ENCODE measurements at regions not wholly inside any gene's neighbourhood (a gene's known extent, or its start where the extent isn't known, plus 50 kb on each side); places are given as distances from the start of the nearest gene placed in this dataset.
"Not testable (repeated sequence)": the region's sequence is repeated elsewhere in the genome, so short reads cannot be mapped to it uniquely, and the experiment has no call there.

DNA sequence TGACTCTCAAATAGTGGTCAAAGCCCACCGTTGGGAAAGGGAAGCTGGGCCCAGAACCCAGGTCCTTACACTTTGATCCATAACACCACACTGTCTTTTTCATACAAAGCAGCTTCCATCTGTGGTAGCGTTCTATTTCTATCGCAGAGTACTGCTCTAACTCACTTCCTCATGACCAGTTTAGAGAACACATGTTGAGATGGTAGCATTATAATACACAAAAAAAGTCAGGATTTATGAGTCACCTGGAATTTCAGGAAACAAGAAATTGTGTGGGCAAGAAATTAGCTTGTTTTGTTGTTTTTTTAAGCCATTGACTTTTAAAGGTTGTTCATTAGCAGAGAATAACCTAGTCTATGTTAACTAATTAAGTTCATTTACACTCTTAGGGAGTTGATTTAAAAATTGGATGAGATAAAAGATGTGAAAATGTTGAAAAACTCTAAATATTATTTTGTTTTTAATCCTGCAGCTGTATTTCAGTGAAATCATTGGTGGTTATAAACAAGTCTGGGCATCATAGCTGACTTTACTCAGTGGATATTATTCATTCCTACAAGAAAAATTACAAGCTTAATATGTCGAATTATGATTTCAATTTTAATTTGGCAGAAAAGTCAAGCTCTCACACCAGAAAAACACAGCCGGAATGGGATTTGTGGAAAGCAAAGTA lies 1011.1 kb upstream of the HS3ST1 start:
- no peak for DNase-seq

DNA sequence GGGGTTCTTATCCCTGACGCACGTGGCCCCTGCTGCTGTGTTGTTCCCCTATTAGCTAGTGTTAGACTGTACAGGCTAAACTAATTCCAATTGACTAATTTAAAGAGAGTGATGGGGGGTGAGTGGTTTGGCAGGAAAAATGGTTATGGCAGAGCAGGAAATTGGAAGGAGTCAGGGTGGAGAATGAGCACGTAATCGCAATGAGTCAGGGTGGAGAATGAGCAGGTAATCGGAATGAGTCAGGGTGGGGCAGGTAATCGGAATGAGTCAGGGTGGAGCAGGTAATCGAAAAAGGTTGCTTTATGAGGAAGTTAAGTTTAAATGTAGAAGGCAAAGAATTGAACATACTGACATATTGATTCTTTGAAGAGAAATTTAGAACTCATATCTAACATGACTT lies 1002.6 kb upstream of the HS3ST1 start:
- not testable (repeated sequence) for DNase-seq

DNA sequence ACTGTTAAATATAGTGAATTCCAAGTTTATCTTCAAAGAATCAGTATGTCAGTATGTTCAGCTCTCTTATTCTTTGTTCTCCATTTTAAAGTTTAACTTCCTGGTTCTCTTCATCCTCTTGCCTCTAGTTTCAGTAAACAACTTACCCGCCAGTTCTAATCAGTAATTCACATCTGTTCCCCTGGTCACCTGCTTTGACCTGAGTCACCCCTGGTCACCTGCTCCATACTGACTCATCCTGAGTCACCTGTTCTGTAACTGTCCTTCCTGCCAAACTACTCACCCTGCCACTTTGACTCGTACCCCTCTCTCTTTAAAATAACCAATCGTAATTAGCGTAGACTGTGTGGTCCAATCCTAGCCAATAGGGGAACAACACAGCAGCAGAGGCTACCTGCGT lies 992.7 kb upstream of the HS3ST1 start:
- DNase-seq = no peak

DNA sequence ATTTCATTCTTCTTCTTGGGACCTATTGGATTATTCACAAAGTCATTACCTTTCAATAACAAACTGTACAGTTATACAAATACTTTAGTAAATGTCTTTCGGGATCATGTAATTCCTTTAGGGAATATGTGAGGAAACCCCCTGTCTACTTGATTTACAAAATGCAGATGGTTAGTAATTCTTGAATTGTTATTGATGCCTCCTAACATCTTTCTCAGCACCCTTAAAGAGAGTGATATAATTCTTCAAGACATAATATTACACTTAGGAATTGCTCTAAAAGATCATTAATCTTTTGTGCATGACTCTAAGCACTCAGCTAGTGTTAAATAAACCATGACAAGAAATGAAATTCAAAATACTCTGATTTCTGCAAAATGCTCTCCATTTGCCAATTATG lies 988.1 kb upstream of the HS3ST1 start:
- no peak for DNase-seq

DNA sequence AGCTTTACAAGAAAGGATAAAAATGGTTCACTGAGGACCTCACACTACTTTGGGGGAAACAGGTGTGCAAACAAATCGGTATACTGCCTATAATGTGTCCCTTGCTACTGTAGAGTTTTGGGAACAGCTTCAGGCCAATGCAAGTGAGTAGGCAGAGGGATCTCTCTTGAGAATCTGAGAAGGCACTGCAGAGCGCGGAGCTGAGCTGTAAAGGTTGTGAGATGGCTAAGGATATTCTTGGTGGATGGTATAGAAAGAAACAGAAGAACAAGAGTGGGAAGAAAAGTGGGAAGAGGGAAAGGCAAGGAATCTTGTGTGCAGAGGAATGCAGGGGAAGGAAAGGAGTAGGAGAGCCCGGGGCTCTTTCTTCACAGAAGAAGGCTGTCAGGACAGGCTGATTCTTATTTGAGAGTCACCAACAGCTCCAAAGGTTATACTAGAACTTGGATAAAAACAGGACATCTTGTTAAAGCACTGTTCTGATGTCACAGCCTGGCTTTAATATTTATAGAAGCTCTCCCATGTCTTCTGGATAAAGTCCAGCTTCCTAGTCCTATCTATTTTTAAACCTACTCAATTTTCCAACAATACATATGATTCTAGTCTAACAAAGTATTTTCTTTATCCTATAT lies 985.6 kb upstream of the HS3ST1 start:
- no peak for DNase-seq

DNA sequence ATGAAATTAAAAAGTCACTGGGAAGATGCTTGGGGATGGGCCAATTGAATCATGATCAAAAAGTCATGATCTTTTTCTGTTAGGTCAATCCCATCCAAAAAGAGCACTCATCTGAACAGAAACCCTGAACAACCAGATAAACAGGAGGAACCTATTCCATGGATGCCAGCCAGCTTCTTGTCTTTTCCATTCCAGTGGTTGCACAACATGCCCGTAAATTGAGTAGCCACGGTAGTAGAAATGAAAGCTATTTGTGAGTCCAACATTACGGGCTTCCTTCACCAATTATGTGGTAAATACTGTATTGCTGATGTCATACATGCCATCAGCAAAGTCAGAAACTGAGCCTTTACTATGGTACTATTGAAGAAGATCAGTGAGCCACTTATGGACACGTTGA lies 982.4 kb upstream of the HS3ST1 start:
- DNase-seq = no peak

DNA sequence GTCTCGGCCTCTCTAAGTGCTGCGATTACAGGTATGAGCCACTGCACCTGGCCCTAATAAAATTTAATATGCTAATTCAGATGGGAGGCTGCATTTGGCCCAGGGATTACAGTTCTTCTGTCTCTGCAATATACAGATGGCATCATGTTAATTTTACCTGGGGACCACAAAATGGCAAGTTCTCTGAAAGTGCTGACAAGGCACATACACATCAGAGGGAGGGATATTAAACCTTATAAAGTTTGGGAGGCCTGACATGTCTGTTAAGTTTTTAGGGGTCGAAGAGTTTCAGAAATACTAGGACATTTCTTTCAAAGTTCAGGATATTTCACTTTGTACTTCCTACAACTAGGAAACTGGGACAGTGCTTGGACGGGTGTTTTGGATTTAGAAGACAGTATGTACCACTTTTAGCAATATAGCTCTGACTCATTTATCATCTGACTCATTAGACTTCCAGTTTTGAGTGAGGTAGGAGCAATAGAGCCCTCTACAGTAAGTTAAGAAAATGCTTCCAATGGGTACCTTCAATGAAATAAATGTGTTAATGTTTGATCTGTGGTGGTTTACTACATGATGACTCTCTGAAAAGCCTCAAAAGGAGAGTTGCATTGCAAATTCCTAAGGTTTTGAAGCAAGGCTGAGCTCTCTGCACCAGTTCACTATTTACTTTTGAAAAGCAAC lies 981.0 kb upstream of the HS3ST1 start:
- no peak for DNase-seq

DNA sequence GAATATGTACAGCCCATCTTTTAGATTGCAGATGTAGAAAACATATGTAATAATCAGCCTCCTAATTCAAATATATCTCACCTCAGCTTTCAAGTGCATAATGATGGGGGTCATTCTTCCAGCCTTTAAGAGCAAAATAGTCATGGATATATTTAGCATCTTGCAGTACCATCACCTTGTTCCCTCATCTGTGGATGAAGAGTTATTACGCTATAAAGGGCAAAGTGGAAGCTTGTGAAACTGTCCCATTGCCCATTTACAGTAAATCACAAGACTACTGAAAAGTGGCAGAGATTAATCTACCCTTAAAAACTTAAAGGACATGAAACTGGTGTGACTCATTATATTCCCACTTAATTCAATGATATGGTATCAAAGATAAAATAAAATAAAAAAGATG lies 979.7 kb upstream of the HS3ST1 start:
- DNase-seq = no peak

DNA sequence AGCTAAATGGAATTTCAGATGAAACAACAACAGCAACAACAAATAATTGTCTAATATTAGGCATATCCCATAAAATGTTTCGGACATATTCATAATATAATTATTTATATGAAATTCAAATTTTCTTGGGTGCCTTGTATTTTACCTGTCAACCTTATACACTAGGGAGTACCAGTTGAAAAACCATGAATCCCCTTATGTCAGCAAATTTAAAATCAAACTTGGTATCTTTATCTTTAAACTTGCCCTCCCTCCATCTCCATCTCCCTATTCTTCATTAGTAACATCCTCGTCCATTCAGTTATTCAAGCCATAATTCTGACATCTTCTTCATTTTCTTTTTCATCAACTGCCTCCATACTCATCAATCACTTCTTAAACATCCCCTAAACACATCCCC lies 974.5 kb upstream of the HS3ST1 start:
- no peak for DNase-seq

DNA sequence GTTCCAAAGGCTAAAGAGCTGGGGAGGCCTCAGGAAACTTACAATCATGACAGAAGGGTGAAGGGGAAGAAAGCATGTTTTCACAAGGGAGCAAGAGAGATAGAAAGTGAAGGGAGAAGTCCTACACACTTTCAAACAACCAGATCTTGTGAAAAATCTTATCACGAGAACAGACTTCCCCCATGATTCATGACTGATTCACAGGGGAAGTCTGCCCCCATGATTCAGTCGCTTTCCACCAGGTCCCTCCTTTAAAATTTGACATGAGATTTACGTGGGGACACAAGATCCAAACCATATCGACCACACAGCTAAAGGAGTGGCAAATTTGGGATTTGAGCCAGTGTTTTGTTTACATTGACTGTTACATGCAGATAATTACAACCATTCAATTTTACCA lies 971.1 kb upstream of the HS3ST1 start:
- DNase-seq = no peak

DNA sequence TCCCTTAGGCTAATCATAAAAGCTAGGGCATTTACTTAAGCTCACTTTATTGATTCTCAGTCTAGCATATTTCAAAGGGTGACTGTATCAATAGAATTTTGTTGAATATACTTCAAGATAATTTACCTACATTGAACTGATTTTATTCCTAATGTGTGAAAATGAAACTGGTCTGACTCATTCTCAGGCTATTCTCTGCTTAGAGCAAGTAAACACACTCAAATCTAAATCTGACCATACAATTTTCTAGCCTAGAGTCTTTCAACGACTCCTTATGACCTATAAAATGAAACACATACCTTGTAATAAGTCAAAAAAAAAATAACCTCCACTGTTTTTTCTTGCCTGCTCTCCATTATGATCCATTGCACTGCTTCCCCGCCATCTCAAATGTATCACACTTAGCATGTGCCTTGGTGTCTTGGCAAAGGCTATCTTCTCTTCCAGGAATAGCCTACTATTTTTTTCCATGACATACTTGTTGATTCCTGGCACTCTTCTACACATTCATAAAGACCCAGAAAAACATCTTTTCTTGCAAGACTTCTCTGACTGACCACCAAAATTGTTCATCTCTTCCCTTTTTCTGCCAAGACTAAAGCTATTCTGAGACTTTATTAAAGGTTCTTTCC lies 965.1 kb upstream of the HS3ST1 start:
- DNase-seq = no peak

DNA sequence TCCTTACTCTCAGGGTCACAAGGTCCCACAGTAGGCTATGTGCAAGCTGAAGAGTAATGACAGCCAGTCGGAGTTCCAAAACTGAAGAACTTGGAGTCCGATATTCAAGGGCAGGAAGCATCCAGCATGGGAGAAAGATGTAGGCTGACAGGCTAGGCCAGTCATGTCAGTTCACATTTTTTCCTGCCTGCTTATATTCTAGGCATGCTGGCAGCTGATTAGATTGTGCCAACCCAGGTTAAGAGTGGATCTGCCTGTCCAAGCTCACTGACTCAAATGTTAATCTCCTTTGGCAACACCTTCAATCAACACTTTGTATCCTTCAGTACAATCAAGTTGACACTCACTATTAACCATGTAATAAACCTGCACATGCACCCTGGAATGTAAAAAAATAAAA lies 960.9 kb upstream of the HS3ST1 start:
- no peak for DNase-seq

DNA sequence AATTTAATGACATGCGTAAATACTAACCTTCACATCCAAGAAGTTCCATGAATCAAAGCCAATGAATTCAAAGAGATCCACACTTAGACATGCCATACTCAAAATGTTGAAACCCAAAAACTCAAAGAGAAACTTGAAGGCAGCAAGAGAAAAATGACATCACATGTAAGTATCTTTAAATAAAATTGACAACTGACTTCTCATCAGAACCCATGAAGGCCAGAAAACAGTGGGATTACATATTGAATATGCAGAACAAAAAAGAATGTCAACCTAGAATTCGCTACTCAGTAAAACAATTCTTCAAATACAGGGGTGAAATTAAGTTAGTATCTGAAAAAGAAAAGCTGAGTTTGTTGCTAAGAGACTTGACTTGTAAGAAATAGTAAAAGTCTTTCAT lies 953.9 kb upstream of the HS3ST1 start:
- DNase-seq = no peak

DNA sequence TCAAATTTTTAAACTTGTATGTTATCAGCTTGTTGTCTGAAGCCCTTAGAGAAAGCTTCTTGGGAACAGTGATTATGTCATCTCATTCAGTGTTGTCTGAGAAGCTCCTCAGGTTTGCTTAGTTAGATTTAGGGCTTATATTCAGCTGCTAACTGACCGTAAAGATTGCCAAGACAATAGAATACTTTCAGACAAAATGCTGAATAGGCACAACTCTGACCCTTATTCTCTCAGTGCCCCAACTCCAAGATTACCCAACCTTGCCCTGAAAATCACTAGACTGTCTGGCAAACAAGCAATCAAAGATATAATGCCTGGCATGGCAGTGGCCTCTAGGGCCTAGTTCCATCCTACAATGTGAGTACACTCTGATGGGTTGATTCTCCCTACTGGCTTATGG lies 950.5 kb upstream of the HS3ST1 start:
- no peak for DNase-seq

DNA sequence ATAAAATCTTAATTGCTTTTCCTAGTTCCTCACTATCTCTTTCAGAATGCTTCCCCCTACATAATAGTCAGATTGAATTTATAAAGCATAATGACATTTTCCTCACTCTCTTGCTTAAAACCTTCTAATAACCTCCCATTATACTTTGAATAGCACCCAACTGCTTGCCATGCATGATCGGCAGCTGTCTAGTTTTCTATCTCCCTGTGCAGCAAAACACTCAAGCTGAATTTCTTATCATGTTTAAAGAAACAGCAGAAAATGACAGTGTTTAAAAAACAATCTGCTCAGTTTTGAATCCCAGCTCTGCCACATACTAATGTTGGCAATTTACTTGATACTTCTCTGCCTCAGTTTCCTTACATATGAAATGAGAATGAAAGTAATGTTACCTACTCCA lies 947.1 kb upstream of the HS3ST1 start:
- DNase-seq = no peak

DNA sequence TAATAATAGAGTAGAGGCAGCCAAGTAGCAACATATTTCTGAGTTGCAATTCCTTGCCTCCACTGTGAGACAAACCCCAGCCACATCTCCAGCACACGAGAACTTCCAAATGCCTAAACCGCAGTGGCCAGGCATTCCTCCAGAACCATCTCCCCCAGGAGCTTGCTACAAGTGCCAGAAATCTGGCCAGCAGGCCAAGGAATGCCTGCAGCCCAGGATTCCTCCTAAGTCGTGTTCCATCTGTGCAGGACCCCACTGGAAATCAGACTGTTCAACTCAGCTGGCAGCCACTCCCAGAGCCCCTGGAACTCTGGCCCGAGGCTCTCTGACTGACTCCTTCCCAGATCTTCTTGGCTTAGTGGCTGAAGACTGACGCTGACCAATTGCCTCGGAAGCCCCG lies 937.2 kb upstream of the HS3ST1 start:
- DNase-seq = not testable (repeated sequence)

DNA sequence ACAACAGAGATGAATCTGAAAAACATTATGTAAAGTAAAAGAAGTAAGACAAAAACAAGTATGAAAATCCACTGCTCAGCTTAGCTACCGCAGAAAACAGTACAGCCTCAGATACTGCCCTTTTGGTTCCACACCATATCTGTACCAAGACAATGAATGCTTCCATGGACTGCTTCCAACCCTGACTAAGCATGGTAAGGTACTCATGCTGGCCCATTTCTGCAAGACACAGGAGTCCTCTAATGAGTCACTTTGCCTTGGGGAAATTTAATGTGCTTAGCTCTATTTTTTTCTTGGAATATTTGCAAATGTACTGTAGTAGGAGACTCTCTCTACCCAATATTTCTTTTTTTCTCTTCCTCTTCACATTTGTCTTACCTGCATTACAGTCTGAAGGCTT lies 931.7 kb upstream of the HS3ST1 start:
- DNase-seq = no peak

DNA sequence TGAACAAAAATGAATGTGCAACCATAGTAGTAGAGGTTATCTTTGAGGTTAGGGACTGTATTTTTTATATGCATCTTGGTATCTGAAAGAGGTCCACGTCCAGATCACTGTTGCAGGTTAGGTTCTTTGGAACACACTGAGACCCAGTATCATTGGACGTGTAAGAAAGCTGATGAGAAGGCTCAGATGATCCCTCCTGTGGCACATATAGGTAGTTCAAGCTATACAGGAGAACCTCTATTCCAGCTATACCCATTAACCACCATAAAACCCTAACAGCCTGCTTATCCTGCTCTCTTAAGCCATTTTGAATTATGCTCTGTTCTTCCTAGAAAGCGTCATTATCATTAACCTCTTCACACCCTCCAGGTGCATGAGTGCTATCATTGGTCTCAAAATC lies 930.7 kb upstream of the HS3ST1 start:
- no peak for DNase-seq

DNA sequence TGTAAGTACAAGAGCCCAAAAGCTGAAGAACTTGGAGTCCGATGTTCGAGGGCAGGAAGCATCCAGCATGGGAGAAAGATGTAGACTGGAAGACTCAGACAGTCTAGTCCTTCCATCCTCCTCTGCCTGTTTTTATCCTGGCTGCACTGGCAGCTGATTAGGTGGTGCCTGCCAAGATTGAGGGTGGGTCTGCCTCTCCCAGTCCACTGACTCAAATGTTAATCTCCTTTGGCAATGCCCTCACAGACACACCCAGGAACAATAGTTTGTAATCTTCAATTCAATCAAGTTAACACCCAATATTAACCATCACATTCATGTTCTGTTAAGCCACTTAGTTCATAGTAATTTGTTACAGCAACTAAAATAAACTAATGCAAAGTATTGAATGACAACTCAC lies 904.4 kb upstream of the HS3ST1 start:
- DNase-seq = not testable (repeated sequence)

DNA sequence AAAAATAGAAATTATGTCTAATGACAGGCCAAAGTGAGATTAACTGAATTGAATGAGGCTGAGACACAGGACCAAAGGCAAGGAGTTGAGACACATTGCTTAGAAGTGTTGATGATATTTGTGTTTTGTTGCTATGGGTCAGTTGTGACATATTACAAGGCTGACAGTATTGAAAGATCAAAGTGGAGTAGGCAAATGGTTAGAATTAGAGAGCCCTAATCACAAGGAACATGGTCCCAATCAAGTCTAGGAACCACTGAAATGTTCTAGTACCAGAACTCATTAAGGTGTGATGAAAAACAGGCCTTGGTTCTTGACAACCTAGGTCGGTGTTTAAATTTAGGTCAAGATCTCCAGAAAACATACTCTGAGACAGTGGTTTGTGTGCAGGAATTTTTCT lies 896.3 kb upstream of the HS3ST1 start:
- DNase-seq = no peak

DNA sequence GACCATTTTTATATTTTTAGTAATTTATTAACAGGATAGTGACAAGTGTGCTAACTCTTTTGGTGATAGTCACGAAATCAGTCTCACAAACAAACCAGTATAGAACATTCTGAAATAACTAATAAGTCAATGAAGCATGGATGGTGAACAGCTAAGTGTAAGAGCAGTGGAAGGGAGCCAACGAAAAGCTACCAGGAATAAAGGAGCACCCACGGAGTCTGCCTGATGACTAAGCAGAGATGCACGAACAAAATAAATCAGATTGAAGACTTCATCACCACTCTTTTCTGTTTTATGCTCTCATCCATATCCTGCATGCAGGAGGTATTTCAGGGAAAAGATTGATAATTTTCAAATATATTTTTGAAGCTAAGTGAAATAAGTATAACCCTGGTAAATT lies 891.1 kb upstream of the HS3ST1 start:
- no peak for DNase-seq

DNA sequence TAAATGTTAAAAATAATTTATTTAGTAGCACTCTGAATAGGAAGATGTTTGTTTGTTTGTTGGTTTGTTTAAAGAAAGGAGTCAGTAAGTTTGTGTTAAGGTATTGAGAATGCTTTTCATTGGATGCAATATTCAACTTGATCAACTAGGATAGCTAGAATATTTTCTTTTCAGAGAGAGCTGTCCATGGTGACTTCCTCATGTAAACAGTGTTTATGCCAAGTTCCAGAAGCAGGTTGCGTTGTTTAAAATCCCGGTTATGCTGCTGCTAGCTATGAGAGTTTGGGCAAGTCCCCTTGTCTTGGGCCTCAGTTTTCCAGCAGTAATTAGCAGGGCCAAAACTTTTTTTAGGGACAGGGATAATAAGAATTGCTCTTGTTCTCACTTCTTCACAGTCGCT lies 876.2 kb upstream of the HS3ST1 start:
- DNase-seq = no peak

DNA sequence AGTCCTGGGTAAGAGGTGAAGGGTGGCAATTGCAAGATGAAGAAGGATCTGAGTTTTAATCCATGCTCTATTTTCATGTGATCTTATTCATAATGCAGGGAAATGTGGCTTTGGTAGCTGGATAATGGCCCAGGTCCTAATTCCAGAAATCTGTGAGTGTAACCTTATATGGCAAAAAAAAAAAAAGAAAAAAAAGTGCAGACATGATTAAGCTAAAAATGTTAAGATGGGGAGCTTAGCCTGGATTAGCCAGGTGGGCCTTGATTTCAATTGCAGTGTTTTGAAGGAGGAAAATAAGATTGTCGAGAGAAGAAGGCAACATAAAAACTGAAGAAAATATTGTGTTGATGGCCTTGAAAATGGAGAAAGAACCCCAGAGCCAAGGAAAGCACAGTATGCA lies 867.7 kb upstream of the HS3ST1 start:
- no peak for DNase-seq

DNA sequence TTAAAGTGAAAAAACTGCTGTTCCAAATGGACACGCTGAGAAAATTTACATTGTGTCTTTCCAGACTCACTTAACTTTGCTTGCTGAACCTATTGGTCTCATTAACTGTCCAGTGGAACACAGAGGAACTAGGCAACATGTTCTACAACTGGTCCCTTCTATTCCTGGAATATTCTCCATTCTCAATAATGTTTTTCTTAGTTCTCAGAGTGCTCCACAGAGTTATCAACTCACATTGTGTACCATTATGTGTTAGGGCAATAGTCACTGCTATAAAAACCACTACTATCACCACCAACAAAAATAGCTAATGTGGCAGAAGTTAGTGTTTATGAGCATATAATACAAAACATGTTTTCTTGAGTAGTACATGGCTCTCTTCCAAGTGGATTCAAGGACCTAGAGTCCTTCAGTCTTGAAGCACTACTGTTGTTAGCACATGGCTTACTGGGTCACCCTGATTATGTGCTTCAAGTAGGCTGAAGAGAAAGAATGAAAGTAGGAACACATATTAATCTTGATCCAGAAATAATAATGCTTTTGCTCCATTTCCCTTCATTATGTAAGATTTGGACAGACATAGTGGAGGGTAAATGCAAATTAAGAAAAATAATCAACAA lies 865.3 kb upstream of the HS3ST1 start:
- DNase-seq = no peak
